ENCODE measurements at regions not wholly inside any gene's neighbourhood (a gene's known extent, or its start where the extent isn't known, plus 50 kb on each side); places are given as distances from the start of the nearest gene placed in this dataset.

GRCh38 chr1:29653034-29653810 lies 416.9 kb downstream of the PTPRU start:
- no peak overlapping the region for H3K4me3 ChIP-seq (ENCODE audit: low read depth, low read length)
- TF ChIP-seq CTCF (IDR thresholded peaks at IDR 0.05; ENCODE audit: low read depth, low read length, missing control alignments): no peak
- in situ Hi-C loops (cut with HindIII; ENCODE audit: low sequenced_read_pairs): no loop called here
- no peak for DNase-seq (ENCODE audit: low read depth)

- in situ Hi-C loops (cut with HindIII; ENCODE audit: low sequenced_read_pairs): no loop called here
- DNase-seq (ENCODE audit: low read depth): no peak
- TF ChIP-seq CTCF (IDR thresholded peaks at IDR 0.05; ENCODE audit: low read depth, low read length, missing control alignments): no peak
- no peak overlapping the region for H3K4me3 ChIP-seq (ENCODE audit: low read depth, low read length)
These were observed 415.7 kb downstream of the PTPRU start for GRCh38 chr1:29651684-29652665.

GRCh38 chr1:29651246-29651645 lies 414.9 kb downstream of the PTPRU start:
- no peak overlapping the region for H3K4me3 ChIP-seq (ENCODE audit: low read depth, low read length)
- DNase-seq (ENCODE audit: low read depth): no peak
- no peak for TF ChIP-seq CTCF (IDR thresholded peaks at IDR 0.05; ENCODE audit: low read depth, low read length, missing control alignments)
- in situ Hi-C loops (cut with HindIII; ENCODE audit: low sequenced_read_pairs): no loop called here

GRCh38 chr1:29650476-29650875 lies 414.2 kb downstream of the PTPRU start:
- in situ Hi-C loops (cut with HindIII; ENCODE audit: low sequenced_read_pairs): no loop called here
- no peak for DNase-seq (ENCODE audit: low read depth)
- TF ChIP-seq CTCF (IDR thresholded peaks at IDR 0.05; ENCODE audit: low read depth, low read length, missing control alignments): no peak
- no peak overlapping the region for H3K4me3 ChIP-seq (ENCODE audit: low read depth, low read length)

GRCh38 chr1:29650041-29650400 lies 413.7 kb downstream of the PTPRU start:
- in situ Hi-C loops (cut with HindIII; ENCODE audit: low sequenced_read_pairs): no loop called here
- TF ChIP-seq CTCF (IDR thresholded peaks at IDR 0.05; ENCODE audit: low read depth, low read length, missing control alignments): no peak
- no peak for DNase-seq (ENCODE audit: low read depth)
- no peak overlapping the region for H3K4me3 ChIP-seq (ENCODE audit: low read depth, low read length)

- no peak for DNase-seq (ENCODE audit: low read depth)
- H3K4me3 ChIP-seq (ENCODE audit: low read depth, low read length): no peak overlapping the region
- in situ Hi-C loops (cut with HindIII; ENCODE audit: low sequenced_read_pairs): no loop called here
- no peak for TF ChIP-seq CTCF (IDR thresholded peaks at IDR 0.05; ENCODE audit: low read depth, low read length, missing control alignments)
These were observed 413.1 kb downstream of the PTPRU start for GRCh38 chr1:29649189-29650040.
